AG04450 (cell line): ENCODE measurements at regions not wholly inside any gene's neighbourhood (a gene's known extent, or its start where the extent isn't known, plus 50 kb on each side); places are given as distances from the start of the nearest gene placed in this dataset.

Experiments used
- CTCF ChIA-PET: fragments of 300-600, 350-600 bp; formaldehyde crosslinking; extraction: SDS; loops from one replicate; lab custom pipeline; 2022; ENCODE audit warnings: antibody characterized with exemption, inconsistent platforms; lab: Charles Lee
- POLR2A ChIA-PET: fragments of 350-600 bp; formaldehyde crosslinking; extraction: SDS; loops from one replicate; lab custom pipeline; 2021; ENCODE audit warnings: antibody characterized with exemption, inconsistent platforms; lab: Yijun Ruan, JAX
- DNase-seq: peaks from one replicate; pipeline ENCODE4 v3.0.0-alpha.2; 2011; ENCODE audit warnings: low read depth, low spot score
- H3K27ac ChIP-seq: one replicate; pipeline ENCODE4 v1.5.1; 2012; ENCODE audit warnings: low read depth, low read length, control low read depth
- H3K27me3 ChIP-seq: one replicate; pipeline ENCODE4 v1.6.0; 2012; ENCODE audit warnings: low read length; ENCODE audit not compliant: control insufficient read depth, insufficient read depth
- H3K4me3 ChIP-seq: 2 replicates; pipeline ENCODE4 v1.5.1; 2011; ENCODE audit warnings: mild to moderate bottlenecking, low read depth, low read length, control low read depth
- H3K9me3 ChIP-seq: 2 replicates; pipeline ENCODE4 v1.5.1; 2012; ENCODE audit warnings: low read length; ENCODE audit not compliant: control insufficient read depth, insufficient read depth
- CTCF ChIP-seq: IDR thresholded peaks from 2 replicates; pipeline ENCODE4 v1.5.1; 2011; ENCODE audit warnings: low read depth, low read length, control low read depth, inconsistent platforms

DNA sequence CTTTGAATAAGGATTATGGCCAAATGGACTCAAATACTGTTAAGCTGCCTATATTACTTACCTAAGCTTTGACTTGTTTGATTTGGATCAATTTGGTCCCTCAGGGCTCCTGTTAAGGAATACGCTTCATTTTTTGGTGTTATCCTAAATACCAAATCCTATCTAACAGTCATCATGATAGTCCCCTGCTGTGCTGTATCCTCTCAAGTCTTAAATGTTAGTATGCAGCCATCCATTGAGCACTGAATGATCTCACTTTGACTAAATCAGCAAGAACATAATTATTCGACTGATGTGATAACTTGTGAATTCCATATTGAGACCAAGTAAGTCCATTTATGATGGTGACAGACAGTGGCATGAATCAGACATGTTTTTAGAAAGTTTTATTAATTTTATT, 53.1 kb upstream of the ATF3 start:
- no peak for DNase-seq
- POLR2A ChIA-PET = no interaction called here
- TF ChIP-seq CTCF = no peak
- Histone ChIP-seq H3K27ac (no peak overlapping the region), H3K27me3 (peaks cover 2% of the 10 kb centered on the region), H3K4me3 (no peak overlapping the region), H3K9me3 (no peaks in the 10 kb centered on the region; the same call in 1 of the 2 replicates)
- CTCF ChIA-PET = interaction anchor here (1.4 kb wide), 1 partner anchor 78 kb away, joined by 6 read pairs; no protein-coding TSS in a partner anchor

GRCh38 chr1:212556822-212557549, 51.6 kb upstream of the ATF3 start:
- H3K9me3 ChIP-seq = no peaks in the 10 kb centered on the region; the same call in 1 of the 2 replicates
- no peaks in the 10 kb centered on the region for H3K27me3 ChIP-seq
- TF ChIP-seq CTCF = no peak
- POLR2A ChIA-PET = no interaction called here
- no peak overlapping the region for H3K27ac ChIP-seq
- H3K4me3 ChIP-seq = no peak overlapping the region
- no peak for DNase-seq
- CTCF ChIA-PET = interaction anchor here (1.3 to 1.4 kb wide), 2 partner anchors 80 to 193 kb away, joined by 4 to 6 read pairs; no protein-coding TSS in a partner anchor

GRCh38 chr1:212557739-212558692, 50.5 kb upstream of the ATF3 start:
- H3K27me3 ChIP-seq = no peaks in the 10 kb centered on the region
- H3K27ac ChIP-seq = peak overlapping the region; percentile 70
- POLR2A ChIA-PET = interaction anchor here (0.6 to 1.6 kb wide), 4 partner anchors 9 to 77 kb away, joined by 3 to 24 read pairs (median 6); partner anchors contain the start of gene ATF3
- H3K4me3 ChIP-seq = peak overlapping the region; percentile 65
- DNase-seq = no peak
- no peak for TF ChIP-seq CTCF
- H3K9me3 ChIP-seq = no peaks in the 10 kb centered on the region; the same call in 1 of the 2 replicates
- CTCF ChIA-PET = interaction anchor here (0.6 to 1.3 kb wide), 3 partner anchors 107 to 524 kb away, joined by 3 to 4 read pairs (median 3); no protein-coding TSS in a partner anchor

GRCh38 chr1:212558693-212559480, 49.7 kb upstream of the ATF3 start:
- H3K27me3 ChIP-seq = no peaks in the 10 kb centered on the region
- no peak for TF ChIP-seq CTCF
- peak overlapping the region; percentile 75 for H3K27ac ChIP-seq
- CTCF ChIA-PET = interaction anchor here (0.6 to 1.3 kb wide), 3 partner anchors 106 to 525 kb away, joined by 3 to 4 read pairs (median 3); no protein-coding TSS in a partner anchor
- no peaks in the 10 kb centered on the region; the same call in 1 of the 2 replicates for H3K9me3 ChIP-seq
- POLR2A ChIA-PET = interaction anchor here (0.6 to 1.6 kb wide), 4 partner anchors 8 to 77 kb away, joined by 3 to 24 read pairs (median 6); partner anchors contain the start of gene ATF3
- DNase-seq = peak; percentile 86
- H3K4me3 ChIP-seq = peak overlapping the region; percentile 65
